HG03442 (cell line): ENCODE measurements at regions not wholly inside any gene's neighbourhood (a gene's known extent, or its start where the extent isn't known, plus 50 kb on each side); places are given as distances from the start of the nearest gene placed in this dataset.

ENCODE experiments used
- ATAC-seq: cut with Tn5 transposase; IDR thresholded peaks from one replicate; pipeline ENCODE4 v1.9.1; 2021; ENCODE audit warnings: mild to moderate bottlenecking, moderate library complexity; ENCODE audit not compliant: unreplicated experiment

- ATAC-seq, result no peak
Measured at GRCh38 chr3:21357241-21357640, 393.8 kb downstream of the ZNF385D start.

GRCh38 chr3:21356402-21356801 is 394.6 kb downstream of the ZNF385D start:
- no peak for ATAC-seq

GRCh38 chr3:21345382-21345976 is 405.5 kb downstream of the ZNF385D start:
- no peak for ATAC-seq

GRCh38 chr3:21331857-21332256 is 419.2 kb downstream of the ZNF385D start:
- ATAC-seq, result no peak

- ATAC-seq, result no peak
Measured at GRCh38 chr3:21331321-21331720, 419.7 kb downstream of the ZNF385D start.

- peak; percentile 92 for ATAC-seq
Measured at GRCh38 chr3:21330293-21330692, 420.7 kb downstream of the ZNF385D start.

GRCh38 chr3:21328711-21329390 is 422.2 kb downstream of the ZNF385D start:
- no peak for ATAC-seq

- ATAC-seq, result no peak
Measured at GRCh38 chr3:21326704-21327475, 424.1 kb downstream of the ZNF385D start.

GRCh38 chr3:21314688-21315087 is 436.3 kb downstream of the ZNF385D start:
- no peak for ATAC-seq

- no peak for ATAC-seq
Measured at GRCh38 chr3:21310891-21311290, 440.1 kb downstream of the ZNF385D start.

- no peak for ATAC-seq
Measured at GRCh38 chr3:21310161-21310560, 440.8 kb downstream of the ZNF385D start.

- no peak for ATAC-seq
Measured at GRCh38 chr3:21297304-21297703, 453.7 kb downstream of the ZNF385D start.

- no peak for ATAC-seq
Measured at GRCh38 chr3:21294768-21295167, 456.2 kb downstream of the ZNF385D start.

GRCh38 chr3:21292971-21293370 is 458.0 kb downstream of the ZNF385D start:
- no peak for ATAC-seq

GRCh38 chr3:21290557-21290956 is 460.5 kb downstream of the ZNF385D start:
- ATAC-seq, result no peak

GRCh38 chr3:21274079-21274571 is 476.9 kb downstream of the ZNF385D start:
- ATAC-seq, result no peak

GRCh38 chr3:21273259-21274025 is 477.6 kb downstream of the ZNF385D start:
- no peak for ATAC-seq

GRCh38 chr3:21271606-21272016 is 479.4 kb downstream of the ZNF385D start:
- ATAC-seq, result no peak

- no peak for ATAC-seq
Measured at GRCh38 chr3:21269882-21270281, 481.1 kb downstream of the ZNF385D start.

GRCh38 chr3:21260507-21260906 is 490.5 kb downstream of the ZNF385D start:
- ATAC-seq, result no peak

GRCh38 chr3:21259896-21260295 is 491.1 kb downstream of the ZNF385D start:
- no peak for ATAC-seq
